GM19438 (cell line): ENCODE measurements at regions not wholly inside any gene's neighbourhood (a gene's known extent, or its start where the extent isn't known, plus 50 kb on each side); places are given as distances from the start of the nearest gene placed in this dataset.

Experiments used
- ATAC-seq: cut with Tn5 transposase; IDR thresholded peaks from one replicate; pipeline ENCODE4 v1.9.1; 2021; ENCODE audit warnings: low read depth; ENCODE audit not compliant: unreplicated experiment

GRCh38 chr4:38495446-38495845, 168.6 kb upstream of the KLF3 start:
- ATAC-seq = no peak

- ATAC-seq = no peak
Observed at GRCh38 chr4:38497121-38497520, 166.9 kb upstream of the KLF3 start.

- ATAC-seq = no peak
Observed at GRCh38 chr4:38499101-38499500, 164.9 kb upstream of the KLF3 start.

- no peak for ATAC-seq
Observed at GRCh38 chr4:38500433-38500832, 163.6 kb upstream of the KLF3 start.

GRCh38 chr4:38501698-38502097, 162.3 kb upstream of the KLF3 start:
- ATAC-seq = no peak

- peak; percentile 88 for ATAC-seq
Observed at GRCh38 chr4:38503689-38504395, 160.2 kb upstream of the KLF3 start.

GRCh38 chr4:38504396-38504715, 159.6 kb upstream of the KLF3 start:
- ATAC-seq = no peak

- peak; percentile 57 for ATAC-seq
Observed at GRCh38 chr4:38509551-38509950, 154.4 kb upstream of the KLF3 start.

- ATAC-seq = no peak
Observed at GRCh38 chr4:38510201-38510600, 153.8 kb upstream of the KLF3 start.

- no peak for ATAC-seq
Observed at GRCh38 chr4:38511702-38512101, 152.3 kb upstream of the KLF3 start.

- no peak for ATAC-seq
Observed at GRCh38 chr4:38512840-38513239, 151.2 kb upstream of the KLF3 start.

GRCh38 chr4:38514465-38515146, 149.4 kb upstream of the KLF3 start:
- ATAC-seq = no peak

GRCh38 chr4:38516190-38516589, 147.8 kb upstream of the KLF3 start:
- no peak for ATAC-seq

GRCh38 chr4:38519666-38520065, 144.3 kb upstream of the KLF3 start:
- ATAC-seq = no peak

GRCh38 chr4:38523054-38523453, 140.9 kb upstream of the KLF3 start:
- no peak for ATAC-seq

GRCh38 chr4:38523524-38524448, 140.2 kb upstream of the KLF3 start:
- peak; percentile 95 for ATAC-seq

- ATAC-seq = no peak
Observed at GRCh38 chr4:38526412-38526811, 137.6 kb upstream of the KLF3 start.

GRCh38 chr4:38529189-38530115, 134.5 kb upstream of the KLF3 start:
- ATAC-seq = peak; percentile 83

GRCh38 chr4:38530486-38530885, 133.5 kb upstream of the KLF3 start:
- ATAC-seq = no peak

- ATAC-seq = no peak
Observed at GRCh38 chr4:38531141-38531727, 132.8 kb upstream of the KLF3 start.
